ENCODE measurements at regions not wholly inside any gene's neighbourhood (a gene's known extent, or its start where the extent isn't known, plus 50 kb on each side); places are given as distances from the start of the nearest gene placed in this dataset.

GRCh38 chrX:39555431-39555830, 542.3 kb downstream of the BCOR start:
- no peak for TF ChIP-seq CTCF (IDR thresholded peaks at IDR 0.05; ENCODE audit: borderline replicate concordance, insufficient read depth, low read depth, low read length)
- no peak overlapping the region for H3K4me3 ChIP-seq (ENCODE audit: low read depth, low read length)

- TF ChIP-seq CTCF (IDR thresholded peaks at IDR 0.05; ENCODE audit: borderline replicate concordance, insufficient read depth, low read depth, low read length), result no peak
Measured at GRCh38 chrX:39556056-39556455, 541.7 kb downstream of the BCOR start.

GRCh38 chrX:39559229-39559628, 538.5 kb downstream of the BCOR start:
- no peak overlapping the region for H3K4me3 ChIP-seq (ENCODE audit: low read depth, low read length)
- no peak for TF ChIP-seq CTCF (IDR thresholded peaks at IDR 0.05; ENCODE audit: borderline replicate concordance, insufficient read depth, low read depth, low read length)

More at GRCh38 chrX:39556056-39556455, 541.7 kb downstream of the BCOR start:
- H3K4me3 ChIP-seq (ENCODE audit: low read depth, low read length), result no peak overlapping the region

GRCh38 chrX:39560271-39560670, 537.5 kb downstream of the BCOR start:
- H3K4me3 ChIP-seq (ENCODE audit: low read depth, low read length), result no peak overlapping the region
- no peak for TF ChIP-seq CTCF (IDR thresholded peaks at IDR 0.05; ENCODE audit: borderline replicate concordance, insufficient read depth, low read depth, low read length)

GRCh38 chrX:39563178-39563577, 534.6 kb downstream of the BCOR start:
- no peak overlapping the region for H3K4me3 ChIP-seq (ENCODE audit: low read depth, low read length)
- no peak for TF ChIP-seq CTCF (IDR thresholded peaks at IDR 0.05; ENCODE audit: borderline replicate concordance, insufficient read depth, low read depth, low read length)

- H3K4me3 ChIP-seq (ENCODE audit: low read depth, low read length), result no peak overlapping the region
Measured at GRCh38 chrX:39564751-39565150, 533.0 kb downstream of the BCOR start.

More at GRCh38 chrX:39564751-39565150, 533.0 kb downstream of the BCOR start:
- TF ChIP-seq CTCF (IDR thresholded peaks at IDR 0.05; ENCODE audit: borderline replicate concordance, insufficient read depth, low read depth, low read length), result no peak

Data from GM12875 (cell line).